ACHN (cell line): ENCODE measurements at regions not wholly inside any gene's neighbourhood (a gene's known extent, or its start where the extent isn't known, plus 50 kb on each side); places are given as distances from the start of the nearest gene placed in this dataset.
A peak's percentile ranks its signal among the peaks of the same experiment; 100 is the strongest.

Experiments used
- DNase-seq: peaks from one replicate; pipeline ENCODE4 v3.0.0-alpha.2; 2015
- in situ Hi-C: cut with HindIII; loops from 2 replicates; pipeline ENCODE4 v1.10.0; 2017; ENCODE audit warnings: low sequenced_read_pairs, low pct_ligation_motif_present, low pct_unique_long_range_greater_than_20kb

- no peak for DNase-seq
- in situ Hi-C loops = no loop called here
Observed at GRCh38 chr2:67829470-67829869, 233.3 kb downstream of the C1D start.

- no peak for DNase-seq
- in situ Hi-C loops = no loop called here
Observed at GRCh38 chr2:67833632-67834031, 229.2 kb downstream of the C1D start.

- DNase-seq = no peak
- in situ Hi-C loops = no loop called here
Observed at GRCh38 chr2:67834482-67834881, 228.3 kb downstream of the C1D start.

GRCh38 chr2:67835266-67835665 is 227.5 kb downstream of the C1D start:
- no peak for DNase-seq
- in situ Hi-C loops = no loop called here

GRCh38 chr2:67836866-67837265 is 225.9 kb downstream of the C1D start:
- in situ Hi-C loops = no loop called here
- DNase-seq = no peak

GRCh38 chr2:67838205-67838604 is 224.6 kb downstream of the C1D start:
- in situ Hi-C loops = no loop called here
- DNase-seq = no peak

- in situ Hi-C loops = no loop called here
- no peak for DNase-seq
Observed at GRCh38 chr2:67839242-67839641, 223.6 kb downstream of the C1D start.

- in situ Hi-C loops = no loop called here
- no peak for DNase-seq
Observed at GRCh38 chr2:67839668-67840067, 223.1 kb downstream of the C1D start.

GRCh38 chr2:67840460-67841068 is 222.2 kb downstream of the C1D start:
- in situ Hi-C loops = no loop called here
- DNase-seq = peak; percentile 53

- DNase-seq = no peak
- in situ Hi-C loops = no loop called here
Observed at GRCh38 chr2:67841711-67842110, 221.1 kb downstream of the C1D start.

GRCh38 chr2:67842375-67842959 is 220.3 kb downstream of the C1D start:
- no peak for DNase-seq
- in situ Hi-C loops = no loop called here

- in situ Hi-C loops = no loop called here
- no peak for DNase-seq
Observed at GRCh38 chr2:67844024-67844540, 218.7 kb downstream of the C1D start.

- in situ Hi-C loops = no loop called here
- no peak for DNase-seq
Observed at GRCh38 chr2:67845621-67846369, 217.0 kb downstream of the C1D start.

- DNase-seq = peak; percentile 89
- in situ Hi-C loops = no loop called here
Observed at GRCh38 chr2:67846370-67847070, 216.3 kb downstream of the C1D start.

- DNase-seq = no peak
- in situ Hi-C loops = no loop called here
Observed at GRCh38 chr2:67848551-67849285, 214.1 kb downstream of the C1D start.

- in situ Hi-C loops = no loop called here
- no peak for DNase-seq
Observed at GRCh38 chr2:67851016-67851415, 211.8 kb downstream of the C1D start.

GRCh38 chr2:67851956-67852824 is 210.6 kb downstream of the C1D start:
- DNase-seq = no peak
- in situ Hi-C loops = no loop called here
